Activated naive CD4-positive, alpha-beta T cell treated with anti-CD3 and anti-CD28 coated beads, Interleukin-2, amount 50 U/mL, for 24 hours (primary cell): ENCODE measurements at regions not wholly inside any gene's neighbourhood (a gene's known extent, or its start where the extent isn't known, plus 50 kb on each side); places are given as distances from the start of the nearest gene placed in this dataset.

Experiments
- H3K27ac Mint-ChIP-seq: one replicate; pipeline ENCODE4 v1.8.0; 2021; ENCODE audit warnings: mild to moderate bottlenecking, mixed read lengths
- H3K27me3 Mint-ChIP-seq: one replicate; pipeline ENCODE4 v1.8.0; 2021; ENCODE audit warnings: mixed read lengths
- H3K36me3 Mint-ChIP-seq: one replicate; pipeline ENCODE4 v1.8.0; 2021; ENCODE audit warnings: mixed read lengths
- H3K4me1 Mint-ChIP-seq: one replicate; pipeline ENCODE4 v1.8.0; 2021; ENCODE audit warnings: mixed read lengths
- H3K4me3 Mint-ChIP-seq: one replicate; pipeline ENCODE4 v1.8.0; 2021; ENCODE audit warnings: mild to moderate bottlenecking, mixed read lengths
- H3K9me3 Mint-ChIP-seq: one replicate; pipeline ENCODE4 v1.8.0; 2021; ENCODE audit warnings: mixed read lengths

DNA sequence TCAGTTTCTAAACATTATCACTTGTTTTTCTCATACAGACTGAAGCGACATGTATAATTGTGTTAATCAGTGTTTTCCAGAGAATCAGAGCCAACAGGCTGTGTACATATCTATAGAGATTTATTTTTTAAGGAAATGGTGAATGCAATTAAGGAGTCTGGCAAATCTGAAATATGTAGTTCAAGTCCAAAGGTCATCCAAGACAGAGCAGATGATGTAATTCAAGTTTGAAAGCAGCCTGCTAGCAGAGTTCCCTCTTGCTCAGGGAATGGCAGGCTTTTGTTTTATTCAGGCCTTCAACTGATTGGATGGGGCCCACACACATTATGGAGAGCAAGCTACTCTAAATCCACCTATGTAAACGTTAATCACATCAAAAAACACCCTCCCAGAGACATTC, 282.6 kb downstream of the CBLN2 start:
- Mint-ChIP-seq H3K9me3 (no peaks in the 10 kb centered on the region), H3K4me3 (no peak overlapping the region), H3K27ac (no peak overlapping the region), H3K4me1 (no peaks in the 10 kb centered on the region), H3K27me3 (no peaks in the 10 kb centered on the region), H3K36me3 (no peaks in the 10 kb centered on the region)

DNA sequence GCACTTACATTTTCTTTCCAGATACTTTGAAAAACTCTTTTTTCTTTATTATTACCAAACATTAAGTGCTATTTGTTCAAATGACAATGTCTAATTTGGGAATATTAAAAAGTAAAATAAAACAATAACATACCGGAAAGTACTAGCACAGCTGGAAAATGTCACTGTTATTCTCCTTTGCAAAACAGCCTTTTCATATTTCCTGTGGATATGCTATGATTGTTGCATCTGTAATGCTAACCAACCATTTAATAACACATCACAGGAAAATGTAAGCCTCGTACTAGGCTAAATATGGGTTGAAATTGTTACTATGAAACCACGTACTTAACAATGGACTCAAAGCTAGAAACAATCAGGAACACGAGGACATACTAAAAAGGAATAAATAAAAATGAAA, 298.1 kb downstream of the CBLN2 start:
- no peaks in the 10 kb centered on the region for H3K9me3 Mint-ChIP-seq
- H3K4me1 Mint-ChIP-seq = no peaks in the 10 kb centered on the region
- H3K36me3 Mint-ChIP-seq = no peaks in the 10 kb centered on the region
- H3K27ac Mint-ChIP-seq = no peak overlapping the region
- H3K4me3 Mint-ChIP-seq = no peak overlapping the region
- no peaks in the 10 kb centered on the region for H3K27me3 Mint-ChIP-seq

DNA sequence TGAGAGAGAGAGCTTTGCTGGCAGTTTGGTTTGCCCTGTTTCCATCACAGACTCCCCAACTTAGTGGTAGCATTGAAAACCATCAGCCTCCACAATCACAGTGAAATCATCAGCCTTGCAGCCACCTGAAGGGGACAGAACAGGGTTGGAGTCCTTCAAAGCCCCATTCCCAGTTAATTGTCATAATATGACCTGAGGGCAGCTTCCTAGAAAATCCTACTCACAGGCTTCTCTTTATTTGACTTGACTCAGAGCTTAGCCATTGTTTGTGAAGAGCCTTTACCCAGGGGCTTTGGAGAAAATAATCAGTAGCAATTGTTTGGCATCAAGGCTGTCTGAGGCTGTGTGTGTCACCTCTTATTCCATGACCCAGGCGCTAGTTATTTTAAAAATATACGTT, 308.7 kb downstream of the CBLN2 start:
- no peaks in the 10 kb centered on the region for H3K36me3 Mint-ChIP-seq
- peaks cover 6% of the 10 kb centered on the region for H3K9me3 Mint-ChIP-seq
- H3K4me1 Mint-ChIP-seq = no peaks in the 10 kb centered on the region
- H3K27me3 Mint-ChIP-seq = no peaks in the 10 kb centered on the region
- H3K4me3 Mint-ChIP-seq = no peak overlapping the region
- no peak overlapping the region for H3K27ac Mint-ChIP-seq

DNA sequence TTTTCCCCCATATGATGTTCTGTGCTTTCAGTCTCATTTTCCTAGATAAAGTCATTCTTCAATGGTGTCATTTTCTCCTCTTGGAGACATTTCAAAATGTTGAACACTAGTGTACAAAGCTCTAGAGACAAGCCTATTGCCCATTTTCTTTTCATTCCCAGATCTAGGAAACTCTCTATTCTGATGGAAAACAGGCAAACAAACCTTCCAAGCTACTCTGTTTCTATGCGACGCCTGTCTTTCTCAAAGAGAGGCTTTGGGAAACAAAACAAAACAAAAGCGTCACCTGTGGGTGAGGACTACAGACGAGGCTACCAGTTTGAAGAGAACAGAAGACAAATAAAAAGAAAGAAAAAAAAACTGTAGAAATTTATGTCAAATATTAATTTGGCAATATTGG, 311.0 kb downstream of the CBLN2 start:
- peaks cover 6% of the 10 kb centered on the region for H3K9me3 Mint-ChIP-seq
- H3K4me3 Mint-ChIP-seq = no peak overlapping the region
- H3K36me3 Mint-ChIP-seq = no peaks in the 10 kb centered on the region
- H3K4me1 Mint-ChIP-seq = no peaks in the 10 kb centered on the region
- H3K27me3 Mint-ChIP-seq = no peaks in the 10 kb centered on the region
- no peak overlapping the region for H3K27ac Mint-ChIP-seq

DNA sequence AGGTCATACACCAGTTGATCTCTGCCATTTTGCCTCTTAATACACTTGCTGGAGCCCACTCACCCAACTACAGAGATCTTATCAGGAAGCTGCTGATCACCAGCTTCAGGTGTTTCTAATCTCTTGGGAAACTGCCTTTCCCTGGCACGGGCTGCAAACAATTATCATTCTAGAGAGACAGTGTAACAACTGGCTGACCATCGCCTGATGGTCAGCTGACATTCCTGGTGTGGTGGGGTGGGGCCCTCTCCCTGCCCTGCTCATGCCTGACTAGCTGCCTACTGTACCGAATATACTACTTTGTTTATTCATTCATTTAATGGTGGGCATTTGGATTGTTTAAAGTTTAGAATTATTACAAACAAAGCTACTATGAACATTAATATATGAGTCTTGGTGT, 311.5 kb downstream of the CBLN2 start:
- Mint-ChIP-seq H3K9me3 (peaks cover 6% of the 10 kb centered on the region), H3K4me1 (no peaks in the 10 kb centered on the region)

DNA sequence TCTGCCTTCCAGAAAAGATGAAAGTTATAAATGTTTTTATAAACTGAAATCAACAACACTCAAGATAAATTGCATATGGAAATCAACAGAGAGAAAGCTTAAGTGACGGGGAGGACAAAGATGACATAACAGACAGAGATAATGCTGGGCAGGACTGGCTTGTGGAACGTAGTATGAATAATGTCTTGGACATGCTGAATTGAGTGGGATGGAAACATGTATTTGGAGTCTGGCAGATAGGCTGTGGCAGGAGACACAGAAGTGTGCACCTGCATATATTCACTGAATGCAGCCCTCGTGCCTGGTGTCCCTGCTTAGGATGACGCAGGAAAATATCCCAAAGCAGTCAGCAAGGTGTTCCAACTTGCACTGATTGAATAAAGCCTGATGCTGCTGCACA, 318.2 kb downstream of the CBLN2 start:
- H3K36me3 Mint-ChIP-seq = no peaks in the 10 kb centered on the region
- no peak overlapping the region for H3K27ac Mint-ChIP-seq
- no peaks in the 10 kb centered on the region for H3K4me1 Mint-ChIP-seq
- H3K9me3 Mint-ChIP-seq = no peaks in the 10 kb centered on the region
- no peak overlapping the region for H3K4me3 Mint-ChIP-seq
- no peaks in the 10 kb centered on the region for H3K27me3 Mint-ChIP-seq

More for the DNA sequence above, 311.5 kb downstream of the CBLN2 start:
- H3K27ac Mint-ChIP-seq = no peak overlapping the region
- H3K36me3 Mint-ChIP-seq = no peaks in the 10 kb centered on the region
- no peak overlapping the region for H3K4me3 Mint-ChIP-seq
- no peaks in the 10 kb centered on the region for H3K27me3 Mint-ChIP-seq

DNA sequence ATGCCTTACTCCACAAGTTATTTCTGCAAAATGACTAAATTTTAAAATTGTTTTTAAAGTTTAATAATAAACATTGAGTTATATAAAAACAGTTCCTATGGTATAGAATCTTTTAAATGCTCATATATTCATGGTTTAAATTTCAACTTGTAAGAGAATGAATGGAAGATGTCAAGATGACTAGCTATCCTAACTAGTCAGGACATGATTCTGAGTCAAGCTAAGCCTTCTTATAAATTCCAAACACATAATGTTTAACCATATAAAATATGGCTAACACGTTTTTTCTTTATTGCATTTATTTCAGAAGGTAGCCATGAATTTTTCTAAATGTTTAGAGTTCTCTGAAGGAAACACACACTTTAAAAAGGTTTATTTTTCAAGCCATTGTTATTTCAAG, 320.4 kb downstream of the CBLN2 start:
- Mint-ChIP-seq H3K27me3 (no peaks in the 10 kb centered on the region), H3K36me3 (no peaks in the 10 kb centered on the region), H3K4me3 (no peak overlapping the region), H3K9me3 (peaks cover 5% of the 10 kb centered on the region), H3K27ac (no peak overlapping the region), H3K4me1 (no peaks in the 10 kb centered on the region)

DNA sequence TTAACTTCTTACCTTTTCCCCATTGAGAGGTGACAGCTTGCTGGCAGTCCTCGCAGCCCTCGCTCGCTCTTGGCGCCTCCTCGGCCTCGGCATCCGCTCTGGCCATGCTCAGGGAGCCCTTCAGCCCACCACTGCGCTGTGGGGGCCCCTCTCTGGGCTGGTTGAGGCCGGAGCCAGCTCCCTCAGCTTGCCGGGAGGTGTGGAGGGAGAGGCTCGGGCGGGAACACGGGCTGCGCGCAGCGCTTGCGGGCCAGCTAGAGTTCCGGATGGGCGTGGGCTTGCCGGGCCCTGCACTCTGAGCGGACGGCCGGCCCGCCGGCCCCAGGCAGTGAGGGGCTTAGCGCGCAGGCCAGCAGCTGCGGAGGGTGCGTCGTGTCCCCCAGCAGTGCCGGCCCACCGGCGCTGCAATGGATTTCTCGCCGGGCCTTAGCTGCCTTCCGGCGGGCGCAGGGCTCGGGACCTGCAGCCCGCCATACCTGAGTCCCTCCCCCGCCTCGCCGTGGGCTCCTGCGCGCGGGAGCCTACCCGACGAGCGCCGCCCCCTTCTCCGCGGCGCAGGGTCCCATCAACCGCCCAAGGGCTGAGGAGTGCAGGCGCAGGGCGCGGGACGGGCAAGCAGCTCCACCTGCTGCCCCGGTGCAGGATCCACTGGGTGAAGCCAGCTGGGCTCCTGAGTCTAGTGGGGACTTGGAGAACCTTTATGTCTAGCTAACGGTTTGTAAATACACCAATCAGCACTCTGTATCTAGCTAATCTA, 335.0 kb downstream of the CBLN2 start:
- Mint-ChIP-seq H3K27ac (no peak overlapping the region), H3K4me1 (no peaks in the 10 kb centered on the region), H3K27me3 (no peaks in the 10 kb centered on the region), H3K4me3 (no peak overlapping the region), H3K36me3 (no peaks in the 10 kb centered on the region), H3K9me3 (no peaks in the 10 kb centered on the region)

DNA sequence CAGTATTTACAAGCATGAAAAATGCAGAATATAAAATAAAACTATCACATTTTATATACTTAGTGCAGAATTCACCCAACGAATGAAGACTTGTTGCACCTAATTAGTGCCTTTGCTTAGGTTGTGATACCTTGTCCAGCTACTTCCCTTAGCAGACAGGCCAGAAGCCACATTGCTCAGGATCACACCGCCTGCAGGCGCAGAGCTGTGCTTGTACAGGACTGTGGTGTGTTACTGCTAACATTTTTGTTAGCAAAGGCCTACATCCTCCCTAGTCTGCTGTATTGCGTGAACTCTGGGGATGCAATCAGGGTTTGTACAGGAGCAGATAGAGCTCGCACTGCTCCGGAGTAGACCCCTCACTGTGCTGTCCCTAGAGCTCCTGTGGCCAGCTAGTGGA, 336.9 kb downstream of the CBLN2 start:
- no peak overlapping the region for H3K4me3 Mint-ChIP-seq
- H3K27me3 Mint-ChIP-seq = no peaks in the 10 kb centered on the region
- H3K9me3 Mint-ChIP-seq = no peaks in the 10 kb centered on the region
- H3K36me3 Mint-ChIP-seq = no peaks in the 10 kb centered on the region
- no peak overlapping the region for H3K27ac Mint-ChIP-seq
- no peaks in the 10 kb centered on the region for H3K4me1 Mint-ChIP-seq

DNA sequence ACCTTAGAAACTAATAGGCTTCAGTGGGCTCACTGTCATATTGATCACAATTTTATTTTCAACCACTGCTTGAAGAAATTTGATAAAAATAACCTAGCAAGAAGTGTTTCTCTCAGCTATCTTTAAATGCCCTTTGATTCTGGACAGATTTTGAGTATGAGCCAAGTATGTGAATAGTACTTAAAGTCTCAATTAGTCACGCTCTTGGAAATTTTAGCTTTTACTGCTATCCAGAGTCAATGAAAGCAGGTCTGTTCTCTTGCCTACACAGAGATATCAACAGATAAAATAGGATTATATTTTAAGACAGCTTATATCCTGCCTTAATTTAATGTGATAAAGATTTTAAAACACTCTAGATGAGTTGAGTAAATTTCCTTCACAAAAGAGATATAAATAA, 337.3 kb downstream of the CBLN2 start:
- no peak overlapping the region for H3K27ac Mint-ChIP-seq
- H3K4me3 Mint-ChIP-seq = no peak overlapping the region
- H3K9me3 Mint-ChIP-seq = no peaks in the 10 kb centered on the region
- no peaks in the 10 kb centered on the region for H3K27me3 Mint-ChIP-seq
- H3K4me1 Mint-ChIP-seq = no peaks in the 10 kb centered on the region
- no peaks in the 10 kb centered on the region for H3K36me3 Mint-ChIP-seq

DNA sequence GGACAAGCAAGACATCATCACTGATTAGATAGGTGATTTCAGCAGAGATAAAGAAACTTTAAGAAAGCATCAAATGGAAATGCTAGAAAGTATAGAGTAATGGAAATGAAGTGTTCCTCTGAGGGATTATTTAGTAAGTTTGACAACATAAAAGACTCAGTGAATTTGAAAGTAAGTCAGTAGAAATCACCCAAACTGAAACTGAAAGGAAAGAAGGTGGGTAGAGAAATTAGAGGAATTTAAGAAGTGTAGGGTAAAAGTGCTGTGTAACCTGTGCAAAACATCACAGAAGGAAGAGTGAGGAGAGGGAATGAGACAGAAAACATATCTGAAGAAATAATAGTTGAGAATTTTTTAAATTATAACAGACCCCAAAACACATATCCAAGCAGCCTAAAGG, 343.1 kb downstream of the CBLN2 start:
- no peak overlapping the region for H3K27ac Mint-ChIP-seq
- no peak overlapping the region for H3K4me3 Mint-ChIP-seq
- no peaks in the 10 kb centered on the region for H3K36me3 Mint-ChIP-seq
- H3K4me1 Mint-ChIP-seq = no peaks in the 10 kb centered on the region
- no peaks in the 10 kb centered on the region for H3K9me3 Mint-ChIP-seq
- H3K27me3 Mint-ChIP-seq = no peaks in the 10 kb centered on the region

DNA sequence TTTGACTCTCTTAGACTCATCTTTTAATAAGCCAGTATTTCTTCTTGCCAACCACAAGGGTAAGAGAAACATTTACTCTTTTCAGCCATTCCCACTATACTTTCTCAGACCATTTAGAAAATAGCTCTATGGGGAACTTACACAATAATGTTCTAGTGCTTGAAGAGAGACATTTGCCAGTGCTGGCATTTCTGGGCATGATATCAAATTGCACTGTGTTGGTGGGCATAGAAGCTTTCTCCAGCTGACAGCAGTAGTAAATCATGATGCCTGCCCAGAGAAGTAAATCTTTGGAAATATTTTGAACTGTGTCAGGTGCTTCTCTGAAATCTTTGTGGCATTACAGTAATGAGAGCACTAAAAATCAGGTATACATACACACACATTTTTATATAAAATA, 346.6 kb downstream of the CBLN2 start:
- no peaks in the 10 kb centered on the region for H3K36me3 Mint-ChIP-seq
- no peaks in the 10 kb centered on the region for H3K4me1 Mint-ChIP-seq
- H3K27ac Mint-ChIP-seq = no peak overlapping the region
- H3K9me3 Mint-ChIP-seq = peaks cover 5% of the 10 kb centered on the region
- no peak overlapping the region for H3K4me3 Mint-ChIP-seq
- H3K27me3 Mint-ChIP-seq = no peaks in the 10 kb centered on the region

DNA sequence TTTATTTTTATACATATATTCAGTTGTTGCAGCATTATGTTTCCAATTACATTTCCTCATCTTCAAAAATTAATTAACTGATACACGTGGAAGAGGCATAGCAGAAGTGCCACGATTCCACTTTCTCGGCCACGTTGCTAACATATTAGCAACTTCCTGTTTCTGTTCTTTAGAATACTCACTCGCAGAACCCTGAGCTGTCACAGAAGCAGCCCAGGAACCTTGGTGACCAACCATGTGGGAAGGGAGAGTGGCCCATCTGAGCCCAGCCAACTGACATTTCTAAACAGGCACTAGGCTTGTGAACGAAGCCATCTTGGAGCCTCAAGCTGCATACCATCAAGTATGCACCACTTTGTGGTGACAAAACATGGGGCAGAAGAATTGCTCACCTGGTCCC, 350.1 kb downstream of the CBLN2 start:
- H3K4me3 Mint-ChIP-seq = no peak overlapping the region
- no peaks in the 10 kb centered on the region for H3K36me3 Mint-ChIP-seq
- H3K9me3 Mint-ChIP-seq = peaks cover 5% of the 10 kb centered on the region
- no peak overlapping the region for H3K27ac Mint-ChIP-seq
- no peaks in the 10 kb centered on the region for H3K4me1 Mint-ChIP-seq
- H3K27me3 Mint-ChIP-seq = no peaks in the 10 kb centered on the region

DNA sequence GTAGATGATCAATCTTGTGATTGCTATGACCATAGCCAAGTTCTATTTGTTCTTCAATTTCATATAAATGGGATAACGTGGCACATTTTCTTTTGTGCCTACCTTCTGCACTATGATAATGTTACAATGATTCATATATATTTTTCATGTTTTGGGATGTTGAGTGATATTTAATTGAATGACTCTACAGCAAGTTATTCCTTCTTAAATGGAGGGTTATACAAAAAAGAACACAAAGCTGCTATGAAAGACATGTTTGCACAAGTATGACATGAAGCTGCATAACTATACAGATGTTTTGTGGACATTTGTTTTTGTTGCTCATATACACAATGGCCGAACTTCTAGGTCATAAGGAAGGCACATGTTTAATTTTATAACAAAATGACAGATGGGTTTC, 356.2 kb downstream of the CBLN2 start:
- Mint-ChIP-seq H3K9me3 (peaks cover 6% of the 10 kb centered on the region), H3K4me1 (no peaks in the 10 kb centered on the region), H3K27ac (no peak overlapping the region), H3K27me3 (no peaks in the 10 kb centered on the region), H3K36me3 (no peaks in the 10 kb centered on the region), H3K4me3 (no peak overlapping the region)

DNA sequence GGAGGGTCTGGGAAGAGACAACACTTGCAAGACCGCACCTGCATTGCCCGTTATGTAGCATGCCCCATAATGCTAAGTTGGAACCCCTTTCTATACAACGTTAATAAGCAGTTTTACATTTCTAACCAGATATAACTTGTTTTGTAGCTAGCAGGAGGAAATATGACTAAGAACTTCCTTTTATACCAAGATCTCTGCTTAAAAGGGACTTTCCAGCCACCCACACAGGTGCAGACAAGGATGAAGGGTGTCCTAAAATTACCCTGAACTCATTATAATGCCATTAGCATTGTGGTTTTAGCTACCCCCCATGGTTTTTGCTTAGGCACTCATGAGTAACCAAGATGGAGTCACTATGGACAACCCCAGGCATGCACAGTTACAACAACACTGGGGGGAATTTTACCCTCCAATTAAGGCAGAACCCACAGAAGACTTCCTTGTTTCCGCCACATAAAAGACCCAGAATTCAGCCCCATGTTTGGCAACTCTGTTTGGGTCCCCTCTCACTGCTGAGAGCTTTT, 362.8 kb downstream of the CBLN2 start:
- Mint-ChIP-seq H3K4me1 (no peaks in the 10 kb centered on the region), H3K9me3 (no peaks in the 10 kb centered on the region), H3K36me3 (no peaks in the 10 kb centered on the region), H3K4me3 (no peak overlapping the region), H3K27me3 (no peaks in the 10 kb centered on the region), H3K27ac (no peak overlapping the region)

DNA sequence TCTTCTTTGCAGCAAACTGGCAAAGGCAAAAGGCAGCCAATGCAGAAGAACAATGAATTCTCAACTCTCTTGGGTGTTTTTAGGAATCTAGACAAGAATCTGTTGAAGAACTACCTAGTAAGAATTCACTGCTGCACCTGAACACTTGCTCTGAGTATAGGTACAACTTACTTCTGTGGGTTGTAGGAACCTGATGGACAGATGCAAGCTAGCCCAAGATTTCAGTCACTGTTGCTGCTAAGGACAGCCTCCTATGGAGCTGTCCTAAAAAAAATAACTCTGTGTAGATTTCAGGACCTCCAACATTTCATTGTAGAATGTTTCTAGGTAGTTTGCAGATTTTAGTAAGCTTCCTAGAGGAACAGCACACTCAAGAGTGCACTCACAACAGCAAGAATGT, 363.5 kb downstream of the CBLN2 start:
- H3K27me3 Mint-ChIP-seq = no peaks in the 10 kb centered on the region
- no peaks in the 10 kb centered on the region for H3K4me1 Mint-ChIP-seq
- no peaks in the 10 kb centered on the region for H3K36me3 Mint-ChIP-seq
- no peaks in the 10 kb centered on the region for H3K9me3 Mint-ChIP-seq
- H3K4me3 Mint-ChIP-seq = no peak overlapping the region
- H3K27ac Mint-ChIP-seq = no peak overlapping the region
